ENCODE measurements at regions not wholly inside any gene's neighbourhood (a gene's known extent, or its start where the extent isn't known, plus 50 kb on each side); places are given as distances from the start of the nearest gene placed in this dataset.

DNA sequence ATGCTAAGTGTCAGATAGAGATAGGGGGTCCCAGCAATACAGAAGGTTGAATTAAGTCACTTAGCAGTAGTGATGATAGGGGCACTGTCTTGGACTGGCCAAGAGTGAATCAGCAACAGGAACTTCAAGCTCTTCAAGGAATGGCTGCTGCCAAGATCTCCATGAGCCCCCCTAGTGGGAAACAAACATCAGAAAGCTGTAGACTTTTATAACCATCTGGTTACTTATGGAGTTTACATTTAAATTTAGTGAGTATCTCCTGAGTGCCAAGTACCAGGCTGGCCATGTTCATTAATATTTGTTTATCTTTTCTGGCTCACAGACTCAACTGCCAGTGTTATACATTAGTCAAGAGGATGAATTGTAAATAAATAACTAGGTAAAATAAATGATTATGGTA lies 327.3 kb downstream of the TTLL7 start:
- H3K9me3 ChIP-seq (replicated peaks in 1 of 3), result no peaks in the 10 kb centered on the region
- TF ChIP-seq CTCF (IDR thresholded peaks at IDR 0.05), result no peak
- TF ChIP-seq POLR2A (IDR thresholded peaks at IDR 0.05), result no peak
- H3K4me1 ChIP-seq (replicated peaks in 1 of 2), result no peaks in the 10 kb centered on the region
- H3K36me3 ChIP-seq (replicated peaks in 1 of 2), result no peaks in the 10 kb centered on the region
- intact Hi-C loops (cut with DNase I), result no loop called here
- H3K27ac ChIP-seq, result no peak overlapping the region
- H3K27me3 ChIP-seq, result no peaks in the 10 kb centered on the region
- DNase-seq, result no peak
- no peak overlapping the region for H3K4me3 ChIP-seq

DNA sequence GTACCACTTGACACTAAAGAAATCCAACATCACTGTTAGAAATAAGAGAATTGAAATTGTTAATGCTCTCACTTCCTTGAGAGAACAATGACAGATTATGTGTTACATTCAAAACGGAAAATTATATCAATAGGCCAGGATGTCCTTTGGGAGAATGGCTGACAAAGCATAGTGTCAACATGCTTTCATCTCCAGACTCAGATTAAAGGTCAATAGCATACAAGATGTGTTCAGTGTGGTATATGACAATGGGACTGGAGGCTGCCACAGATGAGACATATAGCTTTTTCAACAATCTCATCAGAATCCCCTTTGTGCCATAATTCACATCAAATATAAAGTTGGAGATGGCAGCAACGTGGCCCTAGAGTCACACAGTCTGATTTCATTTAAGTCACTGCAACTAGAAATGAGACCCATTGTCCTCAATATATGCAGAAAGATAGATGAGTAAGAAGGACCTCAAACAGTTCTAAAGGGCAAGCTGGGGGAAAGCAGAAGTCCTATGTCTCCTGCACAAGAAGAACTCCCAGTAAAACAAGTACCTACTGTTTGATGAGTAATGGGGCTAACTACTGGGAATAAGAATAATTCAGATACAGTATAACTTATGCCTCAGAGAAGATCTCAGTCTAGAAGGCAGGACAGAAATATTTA lies 327.9 kb downstream of the TTLL7 start:
- TF ChIP-seq CTCF (IDR thresholded peaks at IDR 0.05) (no peak), POLR2A (IDR thresholded peaks at IDR 0.05) (no peak)

DNA sequence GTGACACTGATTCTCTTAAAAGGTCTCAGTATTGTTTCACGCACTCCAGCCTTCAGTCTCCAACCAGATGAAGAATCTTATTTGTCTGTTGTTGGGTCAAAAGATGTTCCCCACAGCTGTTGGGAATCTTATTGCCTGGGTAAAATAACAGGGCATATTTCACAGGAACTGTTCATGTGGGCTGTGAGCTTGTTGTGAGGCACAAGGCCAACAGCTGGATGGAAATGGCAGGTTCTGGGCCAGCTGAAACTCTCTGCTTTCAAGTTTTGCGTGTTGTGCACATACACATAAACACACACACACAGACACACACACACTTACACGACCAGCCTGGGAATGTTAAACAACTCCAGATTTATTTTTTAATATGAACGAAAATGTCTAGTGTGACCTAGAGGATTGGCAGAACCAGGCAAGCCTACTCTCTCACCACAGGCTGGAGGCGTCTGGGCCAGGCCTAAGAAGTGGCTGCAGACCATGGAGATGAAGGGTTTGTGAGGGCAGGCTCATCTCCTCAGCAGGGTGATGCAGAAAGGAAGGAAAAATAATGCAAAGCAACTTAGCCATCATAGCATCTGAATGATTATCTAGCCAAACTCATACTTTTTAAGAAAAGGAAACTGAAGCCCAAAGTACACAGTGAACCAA lies 357.0 kb downstream of the TTLL7 start:
- intact Hi-C loops (cut with DNase I), result no loop called here
- 58 to 69% (median 64%) methylated on average over 5 of the region's 5 CpGs for WGBS, 4 donors
- peak overlapping the region in 1 of 5 donors; percentile 51 for H3K27ac ChIP-seq
- H3K36me3 ChIP-seq (replicated peaks in 1 of 2), result no peaks in the 10 kb centered on the region
- H3K9me3 ChIP-seq (replicated peaks in 1 of 3), result no peaks in the 10 kb centered on the region
- H3K4me3 ChIP-seq, result no peak overlapping the region
- TF ChIP-seq POLR2A (IDR thresholded peaks at IDR 0.05) (no peak), CTCF (IDR thresholded peaks at IDR 0.05) (no peak)
- no peak for DNase-seq
- H3K4me1 ChIP-seq (replicated peaks in 1 of 2), result no peaks in the 10 kb centered on the region
- H3K27me3 ChIP-seq, result no peaks in the 10 kb centered on the region

More for the DNA sequence above, 327.9 kb downstream of the TTLL7 start:
- no peaks in the 10 kb centered on the region for H3K4me1 ChIP-seq (replicated peaks in 1 of 2)
- WGBS, 4 donors, result 49 to 58% (median 53%) methylated on average over 2 of the region's 2 CpGs
- H3K9me3 ChIP-seq (replicated peaks in 1 of 3), result no peaks in the 10 kb centered on the region
- no peak overlapping the region for H3K4me3 ChIP-seq
- H3K36me3 ChIP-seq (replicated peaks in 1 of 2), result no peaks in the 10 kb centered on the region
- intact Hi-C loops (cut with DNase I), result no loop called here
- H3K27ac ChIP-seq, result no peak overlapping the region
- no peak for DNase-seq
- H3K27me3 ChIP-seq, result no peaks in the 10 kb centered on the region

DNA sequence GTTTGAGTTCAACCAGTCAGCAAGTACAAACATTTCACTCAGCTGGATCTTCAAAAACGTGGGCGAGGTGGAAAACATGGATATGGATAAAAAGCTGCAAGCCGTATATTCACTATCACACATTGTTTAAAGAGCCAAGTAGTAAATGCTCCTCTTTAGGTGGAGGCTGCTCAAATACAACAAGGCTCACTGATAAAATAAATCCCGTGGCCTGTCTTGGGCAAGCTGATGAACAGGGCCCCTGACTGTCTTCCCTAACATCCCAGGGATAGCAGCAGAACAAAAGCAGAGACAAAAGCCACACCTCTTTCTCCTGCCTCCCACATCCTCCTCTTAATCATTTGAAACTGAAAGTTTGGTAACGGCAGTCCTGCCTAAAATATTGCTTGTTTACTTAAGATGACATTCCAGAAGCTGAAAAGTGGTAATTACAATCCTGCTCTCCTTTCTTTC lies 357.7 kb downstream of the TTLL7 start:
- 40 to 61% (median 48%) methylated on average over 5 of the region's 5 CpGs for WGBS, 4 donors

More for the DNA sequence above, 357.7 kb downstream of the TTLL7 start:
- Histone ChIP-seq H3K9me3 (replicated peaks in 1 of 3) (no peaks in the 10 kb centered on the region), H3K27ac (peak overlapping the region in 1 of 5 donors; percentile 51), H3K36me3 (replicated peaks in 1 of 2) (no peaks in the 10 kb centered on the region), H3K27me3 (no peaks in the 10 kb centered on the region), H3K4me1 (replicated peaks in 1 of 2) (no peaks in the 10 kb centered on the region), H3K4me3 (no peak overlapping the region)
- intact Hi-C loops (cut with DNase I), result no loop called here
- TF ChIP-seq CTCF (IDR thresholded peaks at IDR 0.05) (no peak), POLR2A (IDR thresholded peaks at IDR 0.05) (no peak)
- peak in 3 of 7 donors; percentile 2 to 15 (median 13) for DNase-seq

Data from adrenal gland (tissue), 9 donors.